IMR-90 (cell line): ENCODE measurements at regions not wholly inside any gene's neighbourhood (a gene's known extent, or its start where the extent isn't known, plus 50 kb on each side); places are given as distances from the start of the nearest gene placed in this dataset.

Source experiments
- ATAC-seq: fragments of 200-7000 bp; cut with Tn5 transposase; 2 replicates; pipeline ENCODE4 v1.9.1; 2020; ENCODE audit warnings: low read depth, mild to moderate bottlenecking, moderate library complexity
- BruUV-seq: library from RNA; stranded (reverse); fragments of 400-500 nt; replicated peaks from 2 replicates; lab custom pipeline; 2021; lab: Mats Ljungman, UMichigan
- CTCF ChIA-PET: fragments of 300-600 bp; formaldehyde crosslinking; extraction: SDS; loops from one replicate; lab custom pipeline; 2021; ENCODE audit warnings: antibody characterized with exemption; lab: Yijun Ruan, JAX
- POLR2A ChIA-PET: fragments of 300-600 bp; sonication (Branson Sonifier 250); formaldehyde crosslinking; loops from one replicate; lab custom pipeline; 2022; ENCODE audit warnings: antibody characterized with exemption; ENCODE audit not compliant: unreplicated experiment; lab: Charles Lee
- DNase-seq: peaks from one replicate; pipeline ENCODE4 v3.0.0; 2013
- H2AFZ ChIP-seq: replicated peaks from 2 replicates; pipeline ENCODE3; 2013; ENCODE audit warnings: low read length, mild to moderate bottlenecking; ENCODE audit not compliant: poor library complexity
- H2AK5ac ChIP-seq: 2 replicates; pipeline ENCODE4 v1.6.1; 2013; ENCODE audit warnings: low read depth, low read length, inconsistent platforms
- H2AK9ac ChIP-seq: replicated peaks from 2 replicates; pipeline ENCODE3; 2013; ENCODE audit warnings: mild to moderate bottlenecking, low read depth, low read length, moderate library complexity; ENCODE audit not compliant: poor library complexity
- H2BK120ac ChIP-seq: 2 replicates; pipeline ENCODE4 v1.6.1; 2013; ENCODE audit warnings: low read depth, low read length, inconsistent platforms
- H2BK15ac ChIP-seq: 3 replicates; pipeline ENCODE4 v1.6.1; 2013; ENCODE audit warnings: low read depth, low read length, inconsistent platforms
- H2BK20ac ChIP-seq: 2 replicates; pipeline ENCODE4 v1.6.1; 2013; ENCODE audit warnings: low read depth, mild to moderate bottlenecking, inconsistent platforms, low read length, moderate library complexity
- H2BK5ac ChIP-seq: 2 replicates; pipeline ENCODE4 v1.6.1; 2013; ENCODE audit warnings: mild to moderate bottlenecking, low read depth, low read length, inconsistent platforms; ENCODE audit not compliant: poor library complexity, severe bottlenecking
- H3K14ac ChIP-seq: replicated peaks from 2 replicates; pipeline ENCODE4 v1.6.1; 2013; ENCODE audit warnings: low read depth, low read length, inconsistent platforms
- H3K18ac ChIP-seq: 2 replicates; pipeline ENCODE4 v1.6.1; 2013; ENCODE audit warnings: low read depth, low read length, control low read depth
- H3K23ac ChIP-seq: 2 replicates; pipeline ENCODE4 v1.6.1; 2013; ENCODE audit warnings: low read depth, low read length, inconsistent platforms
- H3K27ac ChIP-seq: 2 replicates; pipeline ENCODE4 v1.5.1; 2013; ENCODE audit warnings: mild to moderate bottlenecking, control low read depth, low read length; ENCODE audit not compliant: insufficient read depth
- H3K27me3 ChIP-seq: 2 replicates; pipeline ENCODE4 v1.6.1; 2013; ENCODE audit warnings: low read length; ENCODE audit not compliant: control insufficient read depth, insufficient read depth
- H3K36me3 ChIP-seq: 2 replicates; pipeline ENCODE4 v1.6.1; 2013; ENCODE audit warnings: low read length, mixed read lengths; ENCODE audit not compliant: control insufficient read depth, insufficient read depth
- H3K4ac ChIP-seq: 2 replicates; pipeline ENCODE4 v1.6.1; 2013; ENCODE audit warnings: low read depth, low read length, inconsistent platforms
- H3K4me1 ChIP-seq: 2 replicates; pipeline ENCODE4 v1.6.1; 2013; ENCODE audit warnings: low read length, mixed read lengths; ENCODE audit not compliant: control insufficient read depth, insufficient read depth
- H3K4me2 ChIP-seq: 2 replicates; pipeline ENCODE4 v1.6.1; 2013; ENCODE audit warnings: low read depth, mild to moderate bottlenecking, control low read depth, low read length, moderate library complexity
- H3K4me3 ChIP-seq: 2 replicates; pipeline ENCODE4 v1.5.1; 2013; ENCODE audit warnings: low read depth, mild to moderate bottlenecking, control low read depth, low read length, moderate library complexity; ENCODE audit not compliant: insufficient read depth
- H3K56ac ChIP-seq: 2 replicates; pipeline ENCODE4 v1.6.1; 2013; ENCODE audit warnings: low read length, inconsistent platforms; ENCODE audit not compliant: insufficient read depth; ENCODE audit errors: extremely low read depth
- H3K79me1 ChIP-seq, 2 experiments: 2 replicates each; pipeline ENCODE4 v1.6.1; 2013; ENCODE audit warnings: low read length in 2 of 2, inconsistent platforms in 1 of 2, low read depth in 1 of 2
- H3K9ac ChIP-seq: 2 replicates; pipeline ENCODE4 v1.6.1; 2013; ENCODE audit warnings: low read depth, low read length, control low read depth
- H3K9me1 ChIP-seq: 2 replicates; pipeline ENCODE4 v1.6.1; 2013; ENCODE audit warnings: low read length, inconsistent platforms; ENCODE audit not compliant: insufficient read depth
- H3K9me3 ChIP-seq: 2 replicates; pipeline ENCODE4 v1.6.1; 2013; ENCODE audit warnings: low read length; ENCODE audit not compliant: control insufficient read depth, insufficient read depth
- H4K20me1 ChIP-seq: 2 replicates; pipeline ENCODE4 v1.6.1; 2013; ENCODE audit warnings: low read length, inconsistent platforms; ENCODE audit not compliant: insufficient read depth
- H4K5ac ChIP-seq: 2 replicates; pipeline ENCODE4 v1.6.1; 2013; ENCODE audit warnings: mild to moderate bottlenecking, low read depth, low read length, control low read depth
- H4K8ac ChIP-seq, 2 experiments: 2 replicates each; pipeline ENCODE4 v1.6.1; 2013; ENCODE audit warnings: low read depth in 2 of 2, low read length in 2 of 2, control low read depth in 1 of 2, inconsistent platforms in 1 of 2
- H4K91ac ChIP-seq: 2 replicates; pipeline ENCODE4 v1.6.1; 2013; ENCODE audit warnings: low read depth, low read length, inconsistent platforms; ENCODE audit not compliant: insufficient read depth
- BHLHE40 ChIP-seq: fragments of 150-350 bp; IDR thresholded peaks from 2 replicates; pipeline ENCODE4 v1.6.1; 2016; ENCODE audit warnings: mild to moderate bottlenecking, low read depth, low read length
- CEBPB ChIP-seq: IDR thresholded peaks from 2 replicates; pipeline ENCODE4 v1.6.1; 2012; ENCODE audit warnings: low read depth, low read length, improper control_type of control experiment
- CHD1 ChIP-seq: IDR thresholded peaks from 2 replicates; pipeline ENCODE4 v1.6.1; 2012; ENCODE audit warnings: low read depth, low read length, improper control_type of control experiment
- FOS ChIP-seq: fragments of 150-350 bp; IDR thresholded peaks from 2 replicates; pipeline ENCODE4 v1.6.1; 2016; ENCODE audit warnings: low read depth, low read length
- MAFK ChIP-seq: IDR thresholded peaks from 2 replicates; pipeline ENCODE4 v1.6.1; 2012; ENCODE audit warnings: low read depth, low read length, improper control_type of control experiment
- MAZ ChIP-seq: IDR thresholded peaks from 2 replicates; pipeline ENCODE4 v1.6.1; 2012; ENCODE audit warnings: low read depth, mild to moderate bottlenecking, low read length, improper control_type of control experiment, moderate library complexity, borderline replicate concordance
- MXI1 ChIP-seq: IDR thresholded peaks from 2 replicates; pipeline ENCODE4 v1.6.1; 2012; ENCODE audit warnings: low read depth, mild to moderate bottlenecking, low read length, moderate library complexity, borderline replicate concordance
- NFE2L2 ChIP-seq: fragments of 150-350 bp; IDR thresholded peaks from 2 replicates; pipeline ENCODE4 v1.6.1; 2016; ENCODE audit warnings: low read depth, mild to moderate bottlenecking, low read length
- POLR2A ChIP-seq: IDR thresholded peaks from 2 replicates; pipeline ENCODE4 v1.6.1; 2012; ENCODE audit warnings: mild to moderate bottlenecking, low read depth, low read length
- RAD21 ChIP-seq: IDR thresholded peaks from 2 replicates; pipeline ENCODE4 v1.6.1; 2012; ENCODE audit warnings: low read length, improper control_type of control experiment
- RCOR1 ChIP-seq: IDR thresholded peaks from 2 replicates; pipeline ENCODE4 v1.6.1; 2012; ENCODE audit warnings: mild to moderate bottlenecking, low read length, improper control_type of control experiment; ENCODE audit not compliant: insufficient replicate concordance
- RFX5 ChIP-seq: IDR thresholded peaks from 2 replicates; pipeline ENCODE4 v1.8.0; 2012; ENCODE audit warnings: low read depth, mild to moderate bottlenecking, low read length, moderate library complexity
- SMC3 ChIP-seq: fragments of 150-350 bp; IDR thresholded peaks from 2 replicates; pipeline ENCODE4 v1.6.1; 2016; ENCODE audit warnings: low read depth, mild to moderate bottlenecking, antibody characterized with exemption, low read length, moderate library complexity
- dilution Hi-C: fragments of 300-500 bp; cut with HindIII; formaldehyde crosslinking; loops from one replicate; pipeline ENCODE4 v1.14.3; 2018; ENCODE audit warnings: low sequenced_read_pairs; ENCODE audit not compliant: unreplicated experiment
- in situ Hi-C: fragments of 300-500 bp; cut with MboI; formaldehyde crosslinking; loops from 3 replicates; pipeline ENCODE4 v1.14.3; 2019; ENCODE audit warnings: low sequenced_read_pairs, inconsistent platforms, mixed read lengths
- intact Hi-C: fragments of 100-400 bp; cut with micrococcal nuclease; formaldehyde crosslinking; loops from 2 replicates; pipeline ENCODE4 v1.10.0; 2022
- TF ChIP-seq, protein P1 (sequence below): conservative IDR thresholded peaks from 2 replicates; pipeline ENCODE4 v1.5.1; 2012; ENCODE audit warnings: mild to moderate bottlenecking, low read depth, low read length, improper control_type of control experiment
- TF ChIP-seq, protein P2 (sequence below): fragments of 150-350 bp; IDR thresholded peaks from 2 replicates; pipeline ENCODE4 v1.6.1; 2017; ENCODE audit warnings: mild to moderate bottlenecking, antibody characterized with exemption, low read length, low read depth
- TF ChIP-seq, protein P3 (sequence below): fragments of 150-350 bp; IDR thresholded peaks from 2 replicates; pipeline ENCODE4 v1.6.1; 2016; ENCODE audit warnings: low read depth, mild to moderate bottlenecking, low read length, moderate library complexity, borderline replicate concordance

DNA sequence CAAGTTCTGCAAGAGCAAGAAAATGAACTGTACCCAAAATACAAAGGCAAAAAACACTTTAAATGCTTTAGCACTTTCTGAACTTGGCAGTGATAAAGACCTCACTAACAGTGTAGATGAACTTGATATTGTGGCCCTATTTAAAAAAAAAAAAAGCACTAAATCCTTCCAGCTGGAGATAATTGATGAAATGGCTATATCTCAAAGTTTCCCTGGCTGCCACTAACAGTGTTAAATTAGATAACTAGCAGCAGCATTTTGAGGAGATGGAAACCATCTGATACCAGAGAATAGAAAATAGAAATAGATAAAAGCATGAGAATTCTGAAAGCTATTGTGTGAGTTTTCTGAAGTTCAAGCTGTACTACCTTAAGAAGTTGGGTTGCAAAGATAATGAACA, 317.2 kb downstream of the RWDD3 start:
- POLR2A ChIA-PET = no interaction called here
- no peaks in the 10 kb centered on the region for H3K27me3 ChIP-seq
- H3K27ac ChIP-seq = no peak overlapping the region

More for the DNA sequence above, 317.2 kb downstream of the RWDD3 start:
- intact Hi-C loops = no loop called here
- BruUV-seq = no TSS peak
- H3K4me1 ChIP-seq = no peaks in the 10 kb centered on the region
- H3K14ac ChIP-seq = no peak overlapping the region
- H4K8ac ChIP-seq = no peak overlapping the region
- dilution Hi-C loops = no loop called here
- TF ChIP-seq SMC3 (no peak), BHLHE40 (no peak), MAZ (no peak), MAFK (no peak), RAD21 (no peak), POLR2A (no peak), RFX5 (no peak), CHD1 (no peak), CEBPB (no peak), NFE2L2 (no peak), FOS (no peak), RCOR1 (no peak), MXI1 (no peak)
- TF ChIP-seq, protein P1, sequence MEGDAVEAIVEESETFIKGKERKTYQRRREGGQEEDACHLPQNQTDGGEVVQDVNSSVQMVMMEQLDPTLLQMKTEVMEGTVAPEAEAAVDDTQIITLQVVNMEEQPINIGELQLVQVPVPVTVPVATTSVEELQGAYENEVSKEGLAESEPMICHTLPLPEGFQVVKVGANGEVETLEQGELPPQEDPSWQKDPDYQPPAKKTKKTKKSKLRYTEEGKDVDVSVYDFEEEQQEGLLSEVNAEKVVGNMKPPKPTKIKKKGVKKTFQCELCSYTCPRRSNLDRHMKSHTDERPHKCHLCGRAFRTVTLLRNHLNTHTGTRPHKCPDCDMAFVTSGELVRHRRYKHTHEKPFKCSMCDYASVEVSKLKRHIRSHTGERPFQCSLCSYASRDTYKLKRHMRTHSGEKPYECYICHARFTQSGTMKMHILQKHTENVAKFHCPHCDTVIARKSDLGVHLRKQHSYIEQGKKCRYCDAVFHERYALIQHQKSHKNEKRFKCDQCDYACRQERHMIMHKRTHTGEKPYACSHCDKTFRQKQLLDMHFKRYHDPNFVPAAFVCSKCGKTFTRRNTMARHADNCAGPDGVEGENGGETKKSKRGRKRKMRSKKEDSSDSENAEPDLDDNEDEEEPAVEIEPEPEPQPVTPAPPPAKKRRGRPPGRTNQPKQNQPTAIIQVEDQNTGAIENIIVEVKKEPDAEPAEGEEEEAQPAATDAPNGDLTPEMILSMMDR = no peak
- TF ChIP-seq, protein P2, sequence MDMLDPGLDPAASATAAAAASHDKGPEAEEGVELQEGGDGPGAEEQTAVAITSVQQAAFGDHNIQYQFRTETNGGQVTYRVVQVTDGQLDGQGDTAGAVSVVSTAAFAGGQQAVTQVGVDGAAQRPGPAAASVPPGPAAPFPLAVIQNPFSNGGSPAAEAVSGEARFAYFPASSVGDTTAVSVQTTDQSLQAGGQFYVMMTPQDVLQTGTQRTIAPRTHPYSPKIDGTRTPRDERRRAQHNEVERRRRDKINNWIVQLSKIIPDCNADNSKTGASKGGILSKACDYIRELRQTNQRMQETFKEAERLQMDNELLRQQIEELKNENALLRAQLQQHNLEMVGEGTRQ = no peak
- TF ChIP-seq, protein P3, sequence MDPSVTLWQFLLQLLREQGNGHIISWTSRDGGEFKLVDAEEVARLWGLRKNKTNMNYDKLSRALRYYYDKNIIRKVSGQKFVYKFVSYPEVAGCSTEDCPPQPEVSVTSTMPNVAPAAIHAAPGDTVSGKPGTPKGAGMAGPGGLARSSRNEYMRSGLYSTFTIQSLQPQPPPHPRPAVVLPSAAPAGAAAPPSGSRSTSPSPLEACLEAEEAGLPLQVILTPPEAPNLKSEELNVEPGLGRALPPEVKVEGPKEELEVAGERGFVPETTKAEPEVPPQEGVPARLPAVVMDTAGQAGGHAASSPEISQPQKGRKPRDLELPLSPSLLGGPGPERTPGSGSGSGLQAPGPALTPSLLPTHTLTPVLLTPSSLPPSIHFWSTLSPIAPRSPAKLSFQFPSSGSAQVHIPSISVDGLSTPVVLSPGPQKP = no peak
- H2AK5ac ChIP-seq = no peak overlapping the region
- H3K36me3 ChIP-seq = no peaks in the 10 kb centered on the region
- no peaks in the 10 kb centered on the region for H3K9me3 ChIP-seq
- ATAC-seq = no peak
- no peaks in the 10 kb centered on the region for H4K20me1 ChIP-seq
- H2AK9ac ChIP-seq = no peak overlapping the region
- in situ Hi-C loops = no loop called here
- H3K9ac ChIP-seq = no peak overlapping the region
- no peak for DNase-seq
- H3K4me3 ChIP-seq = no peak overlapping the region
- H2AFZ ChIP-seq = no peak overlapping the region
- no peak overlapping the region for H3K23ac ChIP-seq
- H2BK120ac ChIP-seq = no peak overlapping the region
- no peak overlapping the region for H2BK20ac ChIP-seq
- no peak overlapping the region for H3K4ac ChIP-seq
- H3K4me2 ChIP-seq = no peak overlapping the region
- no peak overlapping the region for H2BK5ac ChIP-seq
- CTCF ChIA-PET = no interaction called here
- H4K5ac ChIP-seq = no peak overlapping the region
- no peak overlapping the region for H4K91ac ChIP-seq
- H3K79me1 ChIP-seq = no peaks in the 10 kb centered on the region
- no peak overlapping the region for H3K56ac ChIP-seq
- H2BK15ac ChIP-seq = no peak overlapping the region
- H3K18ac ChIP-seq = no peak overlapping the region
- H3K9me1 ChIP-seq = no peaks in the 10 kb centered on the region
